Left ventricle myocardium inferior (tissue), 1 donor: ENCODE measurements at regions not wholly inside any gene's neighbourhood (a gene's known extent, or its start where the extent isn't known, plus 50 kb on each side); places are given as distances from the start of the nearest gene placed in this dataset.

Experiments
- DNase-seq: peaks from one replicate; pipeline ENCODE4 v3.0.0-alpha.2; 2020
- H3K27ac ChIP-seq: fragments of 200-600 bp; replicated peaks from 2 replicates; pipeline ENCODE4 v1.8.0; 2021
- H3K27me3 ChIP-seq: fragments of 200-600 bp; 2 replicates; pipeline ENCODE4 v1.8.0; 2021; ENCODE audit warnings: low read depth
- H3K36me3 ChIP-seq: fragments of 200-600 bp; 2 replicates; pipeline ENCODE4 v1.8.0; 2021
- H3K4me1 ChIP-seq: fragments of 200-600 bp; 2 replicates; pipeline ENCODE4 v1.8.0; 2021
- H3K4me3 ChIP-seq: fragments of 200-600 bp; 2 replicates; pipeline ENCODE4 v1.8.0; 2021; ENCODE audit warnings: mild to moderate bottlenecking, moderate library complexity
- H3K9me3 ChIP-seq: fragments of 200-600 bp; replicated peaks from 2 replicates; pipeline ENCODE4 v1.8.0; 2021
- CTCF ChIP-seq: fragments of 200-600 bp; IDR thresholded peaks from 2 replicates; pipeline ENCODE4 v1.8.0; 2021; ENCODE audit warnings: antibody characterized with exemption, mild to moderate bottlenecking, borderline replicate concordance
- intact Hi-C: fragments of 100-400 bp; cut with micrococcal nuclease; formaldehyde crosslinking; loops from one replicate; pipeline ENCODE4 v1.11.0; 2022
- donor health status: DM: no; HTN: yes; CAD: no; lungs with severe emphysema.

DNA sequence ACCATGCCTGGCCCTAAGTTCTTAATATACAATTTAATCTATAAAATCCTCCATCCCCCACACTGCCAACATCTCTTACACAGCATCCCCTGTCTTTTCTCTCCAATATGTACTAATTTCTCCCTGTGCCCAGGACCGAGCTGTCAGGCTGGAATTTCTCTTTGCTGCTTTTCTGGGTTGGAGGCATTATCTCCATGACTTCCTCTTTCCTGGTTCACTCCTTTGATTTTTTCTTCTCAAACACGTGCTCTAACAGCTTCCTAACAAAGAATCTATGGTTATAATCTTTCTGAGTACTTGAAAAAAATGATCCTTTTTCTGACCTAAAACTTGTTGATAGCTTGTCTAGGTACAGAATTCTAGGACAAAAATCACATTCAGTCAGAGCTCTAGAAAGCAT, 112.8 kb downstream of the C1D start:
- no peak for TF ChIP-seq CTCF

DNA sequence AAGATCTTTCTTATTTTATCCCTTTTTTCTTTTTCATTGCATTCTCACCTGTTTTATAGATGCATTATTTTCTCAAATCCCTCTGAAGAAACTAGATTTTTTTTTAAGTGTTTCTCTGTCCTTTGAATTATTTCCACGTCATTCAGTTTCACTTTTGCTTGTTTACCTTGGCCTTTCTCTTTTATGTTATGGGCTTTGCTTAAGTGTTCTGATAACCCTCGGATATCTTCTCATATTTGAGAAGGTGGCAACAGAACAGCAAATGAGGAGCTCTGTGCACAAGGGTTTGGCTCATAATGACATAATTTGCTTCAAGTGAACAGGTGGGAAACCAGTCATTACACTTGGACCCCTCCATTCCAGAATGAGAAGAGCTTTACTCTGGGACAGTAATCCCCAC, 111.9 kb downstream of the C1D start:
- intact Hi-C loops: no loop called here
- DNase-seq: no peak
- no peak for TF ChIP-seq CTCF

More for the DNA sequence above, 112.8 kb downstream of the C1D start:
- no peak for DNase-seq
- no peaks in the 10 kb centered on the region for H3K36me3 ChIP-seq
- intact Hi-C loops: no loop called here
- peaks cover 25% of the 10 kb centered on the region for H3K27me3 ChIP-seq
- H3K9me3 ChIP-seq: no peaks in the 10 kb centered on the region
- no peak overlapping the region for H3K27ac ChIP-seq
- no peaks in the 10 kb centered on the region for H3K4me1 ChIP-seq
- H3K4me3 ChIP-seq: no peak overlapping the region

DNA sequence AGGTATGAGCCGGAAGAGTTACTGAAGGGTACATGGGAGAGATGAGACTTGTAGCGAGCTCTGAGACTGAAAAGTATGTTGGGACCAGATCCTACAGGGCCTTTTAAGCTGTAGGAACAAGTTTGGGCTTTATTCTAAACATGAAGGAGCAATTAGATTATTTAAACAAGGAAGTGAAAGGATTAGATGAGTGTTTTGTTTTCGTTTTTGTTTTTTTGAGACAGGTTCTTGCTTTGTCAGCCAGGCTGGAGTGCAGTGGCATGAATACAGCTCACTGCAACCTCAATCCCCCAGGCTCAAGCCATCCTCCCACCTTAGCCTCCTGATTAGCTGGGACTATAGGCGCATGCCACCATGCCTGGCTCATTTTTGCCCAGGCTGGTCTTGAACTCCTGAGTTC, 110.7 kb downstream of the C1D start:
- Histone ChIP-seq H3K9me3 (no peaks in the 10 kb centered on the region), H3K27me3 (peaks cover 23% of the 10 kb centered on the region), H3K36me3 (no peaks in the 10 kb centered on the region), H3K4me3 (no peak overlapping the region), H3K4me1 (no peaks in the 10 kb centered on the region), H3K27ac (no peak overlapping the region)
- no peak for DNase-seq
- no peak for TF ChIP-seq CTCF
- intact Hi-C loops: no loop called here

More for the DNA sequence above, 111.9 kb downstream of the C1D start:
- H3K4me1 ChIP-seq: no peaks in the 10 kb centered on the region
- H3K36me3 ChIP-seq: no peaks in the 10 kb centered on the region
- no peak overlapping the region for H3K4me3 ChIP-seq
- H3K27me3 ChIP-seq: peaks cover 25% of the 10 kb centered on the region
- no peaks in the 10 kb centered on the region for H3K9me3 ChIP-seq
- no peak overlapping the region for H3K27ac ChIP-seq

DNA sequence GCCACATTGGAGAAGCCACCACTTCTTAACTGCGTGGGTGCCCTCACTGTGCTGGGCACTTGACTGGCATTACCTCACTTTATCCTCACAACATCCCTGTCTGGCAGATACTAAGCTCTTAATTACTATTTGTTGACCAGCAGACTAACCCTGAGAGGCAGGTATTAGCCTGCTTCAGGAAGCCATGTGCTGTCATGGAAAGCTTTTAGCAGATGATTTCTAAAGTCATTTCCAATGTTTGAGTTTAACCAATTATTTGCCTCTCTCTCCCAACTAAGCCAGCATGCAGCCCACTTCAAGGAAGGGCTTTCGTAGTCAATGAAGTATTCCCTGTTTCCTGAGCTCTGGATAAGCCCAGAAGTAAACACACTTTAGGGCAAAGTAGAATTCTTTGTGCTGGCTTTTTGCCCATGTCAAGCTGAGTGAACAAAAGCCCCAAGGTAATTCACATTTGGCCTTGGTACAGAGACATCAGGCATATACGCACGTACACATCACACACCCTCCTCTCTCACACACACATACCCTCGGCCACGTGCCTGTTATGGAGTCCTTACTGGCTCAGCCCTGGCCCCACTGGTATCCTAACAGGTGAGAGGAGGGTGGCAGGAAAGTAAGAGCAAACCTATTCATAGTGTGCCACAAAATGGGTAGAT, 108.6 kb downstream of the C1D start:
- no peaks in the 10 kb centered on the region for H3K36me3 ChIP-seq
- H3K9me3 ChIP-seq: peaks cover 14% of the 10 kb centered on the region
- H3K4me1 ChIP-seq: no peaks in the 10 kb centered on the region
- peaks cover 16% of the 10 kb centered on the region for H3K27me3 ChIP-seq
- no peak overlapping the region for H3K4me3 ChIP-seq
- TF ChIP-seq CTCF: no peak
- DNase-seq: no peak
- intact Hi-C loops: no loop called here
- no peak overlapping the region for H3K27ac ChIP-seq

DNA sequence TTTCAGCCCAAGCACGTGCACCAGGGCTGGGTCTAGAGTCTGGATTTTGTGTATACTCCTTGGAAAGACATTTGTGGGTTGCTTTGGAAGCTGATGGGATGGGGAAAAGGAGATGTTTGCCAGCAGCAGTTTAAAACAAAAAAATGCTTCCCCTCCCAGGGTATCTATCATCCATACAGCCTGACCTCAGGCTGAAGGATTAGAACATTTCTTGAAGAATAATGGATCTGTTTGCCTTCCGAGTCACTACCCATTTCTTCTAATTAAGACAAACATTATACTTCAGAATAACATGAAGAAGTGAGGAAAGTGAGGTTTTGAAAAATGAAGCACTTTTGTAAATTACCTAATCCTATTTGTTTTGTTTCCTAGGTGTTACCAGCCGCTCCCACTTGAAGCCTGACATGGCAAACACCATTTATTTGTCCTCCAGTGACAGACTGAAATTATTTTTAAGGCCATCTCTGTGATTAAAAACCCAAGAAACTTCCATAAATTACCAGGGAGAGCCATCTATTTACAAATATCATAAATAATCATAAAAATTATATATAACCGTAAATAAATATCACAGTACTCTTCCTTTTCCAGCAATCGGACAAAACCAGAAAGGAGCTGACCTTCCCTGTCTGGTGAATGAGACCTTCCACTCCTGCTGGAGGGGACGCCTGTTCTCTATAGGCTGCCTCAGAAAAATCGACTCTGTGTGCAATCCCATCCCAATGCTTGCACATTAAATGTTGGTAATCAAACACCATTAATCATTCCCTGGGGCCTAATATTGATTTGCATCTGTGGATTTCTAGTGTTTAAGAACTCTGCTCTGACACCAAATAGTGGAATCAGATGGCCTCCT, 106.8 kb downstream of the C1D start:
- no peak overlapping the region for H3K4me3 ChIP-seq
- DNase-seq: no peak
- intact Hi-C loops: no loop called here
- no peaks in the 10 kb centered on the region for H3K4me1 ChIP-seq
- no peak for TF ChIP-seq CTCF
- no peaks in the 10 kb centered on the region for H3K36me3 ChIP-seq
- no peak overlapping the region for H3K27ac ChIP-seq
- peaks cover 20% of the 10 kb centered on the region for H3K27me3 ChIP-seq
- peaks cover 14% of the 10 kb centered on the region for H3K9me3 ChIP-seq
